Activated CD4-positive, alpha-beta T cell treated with anti-CD3 and anti-CD28 coated beads, Interleukin-2, amount 50 U/mL, for 1 hour (primary cell): ENCODE measurements at regions not wholly inside any gene's neighbourhood (a gene's known extent, or its start where the extent isn't known, plus 50 kb on each side); places are given as distances from the start of the nearest gene placed in this dataset.
"Not testable (repeated sequence)": the region's sequence is repeated elsewhere in the genome, so short reads cannot be mapped to it uniquely, and the experiment has no call there.

Experiments
- DNase-seq: peaks from one replicate; pipeline ENCODE4 v3.0.0-alpha.2; 2020

GRCh38 chr1:121052081-121052660 is 132.0 kb downstream of the FAM72B start:
- not testable (repeated sequence) for DNase-seq

- not testable (repeated sequence) for DNase-seq
These were observed 129.2 kb downstream of the FAM72B start for GRCh38 chr1:121054928-121055327.

GRCh38 chr1:121066925-121067324 is 117.2 kb downstream of the FAM72B start:
- not testable (repeated sequence) for DNase-seq

- not testable (repeated sequence) for DNase-seq
These were observed 115.2 kb downstream of the FAM72B start for GRCh38 chr1:121068738-121069499.

GRCh38 chr1:121073852-121074251 is 110.3 kb downstream of the FAM72B start:
- DNase-seq = not testable (repeated sequence)

GRCh38 chr1:121075254-121075805 is 108.8 kb downstream of the FAM72B start:
- not testable (repeated sequence) for DNase-seq

GRCh38 chr1:121076674-121077073 is 107.5 kb downstream of the FAM72B start:
- not testable (repeated sequence) for DNase-seq

- DNase-seq = not testable (repeated sequence)
These were observed 104.5 kb downstream of the FAM72B start for GRCh38 chr1:121079655-121080054.

- not testable (repeated sequence) for DNase-seq
These were observed 103.8 kb downstream of the FAM72B start for GRCh38 chr1:121080197-121080903.

GRCh38 chr1:121080904-121081264 is 103.3 kb downstream of the FAM72B start:
- DNase-seq = not testable (repeated sequence)

GRCh38 chr1:121081625-121082199 is 102.4 kb downstream of the FAM72B start:
- not testable (repeated sequence) for DNase-seq

GRCh38 chr1:121082995-121083394 is 101.1 kb downstream of the FAM72B start:
- DNase-seq = not testable (repeated sequence)

- DNase-seq = not testable (repeated sequence)
These were observed 97.9 kb downstream of the FAM72B start for GRCh38 chr1:121086249-121086648.

GRCh38 chr1:121087221-121087620 is 96.9 kb downstream of the FAM72B start:
- DNase-seq = not testable (repeated sequence)

- DNase-seq = not testable (repeated sequence)
These were observed 95.6 kb downstream of the FAM72B start for GRCh38 chr1:121088568-121088967.

GRCh38 chr1:121092329-121092968 is 91.7 kb downstream of the FAM72B start:
- not testable (repeated sequence) for DNase-seq

GRCh38 chr1:121095014-121095413 is 89.1 kb downstream of the FAM72B start:
- not testable (repeated sequence) for DNase-seq

GRCh38 chr1:121097127-121097866 is 86.8 kb downstream of the FAM72B start:
- peak; percentile 81 for DNase-seq

- peak; percentile 1 for DNase-seq
These were observed 86.3 kb downstream of the FAM72B start for GRCh38 chr1:121097867-121098215.

- not testable (repeated sequence) for DNase-seq
These were observed 75.1 kb downstream of the FAM72B start for GRCh38 chr1:121109025-121109424.

- DNase-seq = not testable (repeated sequence)
These were observed 67.4 kb downstream of the FAM72B start for GRCh38 chr1:121116522-121117297.
